GM12878 (cell line): ENCODE measurements at regions not wholly inside any gene's neighbourhood (a gene's known extent, or its start where the extent isn't known, plus 50 kb on each side); places are given as distances from the start of the nearest gene placed in this dataset.
A peak's percentile ranks its signal among the peaks of the same experiment; 100 is the strongest.
"Not testable (repeated sequence)": the region's sequence is repeated elsewhere in the genome, so short reads cannot be mapped to it uniquely, and the experiment has no call there.

Experiments
- ATAC-seq: fragments of 200-7000 bp; cut with Tn5 transposase; 3 replicates; pipeline ENCODE4 v1.9.1; 2020; ENCODE audit warnings: mild to moderate bottlenecking, moderate library complexity
- BruUV-seq: library from RNA; stranded (reverse); fragments of 400-500 nt; replicated peaks from 2 replicates; lab custom pipeline; 2021; lab: Mats Ljungman, UMichigan
- CTCF ChIA-PET: fragments of 300-600 bp; sonication (Branson Sonifier 250); formaldehyde crosslinking; extraction: SDS; loops from one replicate; lab custom pipeline; 2021; ENCODE audit warnings: inconsistent platforms; lab: Yijun Ruan, JAX
- POLR2A ChIA-PET: fragments of 350-600 bp; formaldehyde crosslinking; extraction: SDS; loops from one replicate; lab custom pipeline; 2021; ENCODE audit warnings: inconsistent platforms; lab: Charles Lee
- RAD21 ChIA-PET: fragments of 300-600 bp; sonication (Branson Sonifier 250); formaldehyde crosslinking; loops from one replicate; lab custom pipeline; 2023; ENCODE audit warnings: antibody characterized with exemption; ENCODE audit not compliant: unreplicated experiment; lab: Charles Lee
- SMC1A ChIA-PET: fragments of 300-600 bp; sonication (Branson Sonifier 250); formaldehyde crosslinking; loops from one replicate; lab custom pipeline; 2023; ENCODE audit not compliant: unreplicated experiment, uncharacterized antibody; lab: Charles Lee
- DNase-seq: peaks from one replicate; pipeline ENCODE4 v3.0.0-alpha.2; 2011; ENCODE audit warnings: low read depth, low spot score
- FAIRE-seq: peaks from 3 replicates; lab custom pipeline; 2011; peaks lifted over from hg19 to GRCh38; lab: Jason Lieb, UNC
- H2AFZ ChIP-seq: 2 replicates; pipeline ENCODE4 v1.6.0; 2011; ENCODE audit warnings: low read depth, low read length, control low read depth; ENCODE audit not compliant: control insufficient read depth
- H3K27ac ChIP-seq: 2 replicates; pipeline ENCODE4 v1.5.1; 2011; ENCODE audit warnings: control low read depth; ENCODE audit not compliant: control insufficient read depth, insufficient read depth
- H3K27me3 ChIP-seq, 2 experiments: replicated peaks in 1 of 2; 2 replicates each; pipeline versions ENCODE4 v1.6.0 to v1.6.1; 2011; ENCODE audit warnings: low read length in 1 of 2; ENCODE audit not compliant: control insufficient read depth in 2 of 2, insufficient read depth in 2 of 2
- H3K36me3 ChIP-seq, 2 experiments: 2 replicates each; pipeline ENCODE4 v1.5.1; 2011; ENCODE audit warnings: low read length in 1 of 2; ENCODE audit not compliant: control insufficient read depth in 2 of 2, insufficient read depth in 2 of 2
- H3K4me1 ChIP-seq: 2 replicates; pipeline ENCODE4 v1.6.1; 2011; ENCODE audit warnings: mild to moderate bottlenecking, low read length, moderate library complexity, mixed read lengths; ENCODE audit not compliant: control insufficient read depth, insufficient read depth
- H3K4me2 ChIP-seq: 2 replicates; pipeline ENCODE4 v1.6.0; 2011; ENCODE audit warnings: control low read depth; ENCODE audit not compliant: control insufficient read depth, insufficient read depth
- H3K4me3 ChIP-seq: fragments of 200-600 bp; sonication (generic); 2 replicates; pipeline ENCODE4 v1.5.1; 2016
- H3K79me2 ChIP-seq: 2 replicates; pipeline ENCODE4 v1.6.0; 2011; ENCODE audit warnings: low read length; ENCODE audit not compliant: control insufficient read depth, insufficient read depth
- H3K9ac ChIP-seq: 2 replicates; pipeline ENCODE4 v1.8.0; 2011; ENCODE audit warnings: low read length, control low read depth, mixed read lengths; ENCODE audit not compliant: control insufficient read depth, insufficient read depth
- H3K9me3 ChIP-seq: replicated peaks from 3 replicates; pipeline ENCODE4 v1.5.1; 2011; ENCODE audit warnings: mild to moderate bottlenecking, low read length; ENCODE audit not compliant: control insufficient read depth, insufficient read depth
- H4K20me1 ChIP-seq: 2 replicates; pipeline ENCODE4 v1.6.0; 2011; ENCODE audit not compliant: control insufficient read depth, insufficient read depth
- ATF2 ChIP-seq: IDR thresholded peaks from 2 replicates; pipeline ENCODE4 v1.6.1; 2012; ENCODE audit warnings: low read length, inconsistent platforms
- NFIC ChIP-seq: IDR thresholded peaks from 2 replicates; pipeline ENCODE4 v1.6.1; 2012; ENCODE audit warnings: low read depth, mild to moderate bottlenecking, inconsistent platforms, low read length, moderate library complexity
- RUNX3 ChIP-seq: IDR thresholded peaks from 2 replicates; pipeline ENCODE4 v1.6.1; 2012; ENCODE audit warnings: low read length, inconsistent platforms
- WGBS: methylation state at CpG from one replicate; pipeline ENCODE4 v1.1.6; 2016; ENCODE audit warnings: low lambda C conversion rate; ENCODE audit not compliant: insufficient replicate concordance, insufficient coverage; ENCODE audit errors: missing lambda C conversion rate; 5-methylcytosine and 5-hydroxymethylcytosine counted together
- in situ Hi-C: fragments of 300-500 bp; cut with MboI; formaldehyde crosslinking; loops from 9 replicates; pipeline ENCODE4 v1.14.3; 2018; ENCODE audit warnings: mixed read lengths
- intact Hi-C: fragments of 100-400 bp; cut with micrococcal nuclease; formaldehyde crosslinking; loops from one replicate; pipeline ENCODE4 v1.14.2; 2022; ENCODE audit not compliant: unreplicated experiment

GRCh38 chr9:68639261-68639660, 65.8 kb upstream of the PIP5K1B start:
- 55% methylated on average over 4 of the region's 7 CpGs for WGBS
- H3K36me3 ChIP-seq, FAIRE-seq, BruUV-seq, POLR2A ChIA-PET, H3K9ac ChIP-seq, H3K9me3 ChIP-seq, H3K79me2 ChIP-seq, DNase-seq, ATAC-seq, H2AFZ ChIP-seq, H4K20me1 ChIP-seq, intact Hi-C loops, H3K27ac ChIP-seq, H3K4me3 ChIP-seq, H3K27me3 ChIP-seq: not testable (repeated sequence)
- in situ Hi-C loops: loop anchor here (25.0 kb wide), 2 partner anchors 102 to 1773 kb away; partner anchors contain the start of genes KLF9 and TMEM252
- Histone ChIP-seq H3K4me2 (peak overlapping the region; percentile 69; the same call in 1 of the 2 replicates), H3K4me1 (peaks cover 41% of the 10 kb centered on the region)
- RAD21 ChIA-PET: interaction anchor here (1.5 kb wide), 1 partner anchor 45 kb away, joined by 4 read pairs; no protein-coding TSS in a partner anchor
- CTCF ChIA-PET: interaction anchor here (1.2 to 2.2 kb wide), 3 partner anchors 11 to 359 kb away, joined by 3 to 11 read pairs (median 4); no protein-coding TSS in a partner anchor
- TF ChIP-seq ATF2 (0 out of 2 replicates have a peak, but pooled peaks have one; percentile 38), RUNX3 (peak; percentile 64), NFIC (peak; percentile 36; the same call in 1 of the 2 replicates)
- SMC1A ChIA-PET: interaction anchor here (0.6 to 2.2 kb wide), 5 partner anchors 11 to 328 kb away, joined by 4 to 21 read pairs (median 5); no protein-coding TSS in a partner anchor
